Activated CD4-positive, alpha-beta T cell treated with anti-CD3 and anti-CD28 coated beads for 36 hours (primary cell): ENCODE measurements at regions not wholly inside any gene's neighbourhood (a gene's known extent, or its start where the extent isn't known, plus 50 kb on each side); places are given as distances from the start of the nearest gene placed in this dataset.
"Not testable (repeated sequence)": the region's sequence is repeated elsewhere in the genome, so short reads cannot be mapped to it uniquely, and the experiment has no call there.

Experiments used
- ATAC-seq: fragments of 200-7000 bp; cut with Tn5 transposase; one replicate; pipeline ENCODE4 v1.10.0; 2021; ENCODE audit warnings: mild to moderate bottlenecking, moderate library complexity
- CTCF ChIA-PET: fragments of 350-600 bp; sonication (Branson Sonifier 250); formaldehyde crosslinking; loops from one replicate; lab custom pipeline; 2021; ENCODE audit warnings: antibody characterized with exemption; lab: Charles Lee
- POLR2A ChIA-PET: fragments of 350-600 bp; sonication (Branson Sonifier 250); formaldehyde crosslinking; loops from one replicate; lab custom pipeline; 2021; ENCODE audit warnings: antibody characterized with exemption, inconsistent platforms; lab: Charles Lee
- DNase-seq: peaks from one replicate; pipeline ENCODE4 v3.0.0-alpha.2; 2020
- H3K27ac Mint-ChIP-seq: one replicate; pipeline ENCODE4 v1.8.0; 2021; ENCODE audit warnings: mixed read lengths
- H3K27me3 Mint-ChIP-seq: one replicate; pipeline ENCODE4 v1.8.0; 2021; ENCODE audit warnings: mixed read lengths
- H3K36me3 Mint-ChIP-seq: one replicate; pipeline ENCODE4 v1.8.0; 2021; ENCODE audit warnings: low read depth, mixed read lengths
- H3K4me1 Mint-ChIP-seq: one replicate; pipeline ENCODE4 v1.8.0; 2021; ENCODE audit warnings: mixed read lengths
- H3K4me3 Mint-ChIP-seq: one replicate; pipeline ENCODE4 v1.8.0; 2021; ENCODE audit warnings: mild to moderate bottlenecking, moderate library complexity, mixed read lengths
- H3K9me3 Mint-ChIP-seq: one replicate; pipeline ENCODE4 v1.8.0; 2021; ENCODE audit warnings: low read depth, mixed read lengths
- intact Hi-C, 2 experiments: fragments of 100-400 bp; cut with DNase I in 1 of 2; cut with micrococcal nuclease in 1 of 2; formaldehyde crosslinking; loops; one replicate each; pipeline versions ENCODE4 v1.14.2 to v1.15.1; 2022 to 2024; cut with DNase I, micrococcal nuclease

DNA sequence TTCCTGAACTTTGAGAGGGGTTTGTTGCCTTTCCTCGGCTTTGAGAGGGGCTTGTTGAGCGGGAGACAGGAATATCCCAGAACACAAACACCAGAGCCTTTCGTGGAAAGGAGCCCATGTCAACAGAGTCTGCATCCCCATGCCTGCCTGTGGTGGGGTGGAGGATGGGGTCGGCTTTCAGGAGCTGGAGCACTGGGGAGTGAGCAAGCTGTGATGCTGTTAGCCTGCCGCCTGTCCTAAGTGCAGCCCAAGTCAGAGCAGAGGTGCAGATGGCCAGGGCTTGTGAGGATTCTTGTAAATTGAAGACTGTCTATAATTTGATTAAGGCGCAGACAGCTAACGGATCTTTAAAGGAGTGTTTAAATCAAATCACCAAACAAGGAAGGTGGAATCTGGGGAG, 103.3 kb upstream of the ANK2 start:
- ChIA-PET POLR2A (no interaction called here), CTCF (interaction anchor here (0.5 to 2.4 kb wide), 4 partner anchors 8 to 435 kb away, joined by 3 to 13 read pairs (median 5); no protein-coding TSS in a partner anchor)
- DNase-seq (no peak), ATAC-seq (no peak)
- Mint-ChIP-seq H3K4me3 (no peak overlapping the region), H3K27me3 (peaks cover 10% of the 10 kb centered on the region), H3K27ac (no peak overlapping the region), H3K36me3 (no peaks in the 10 kb centered on the region), H3K4me1 (no peaks in the 10 kb centered on the region), H3K9me3 (no peaks in the 10 kb centered on the region)
- intact Hi-C loops, result no loop called here

DNA sequence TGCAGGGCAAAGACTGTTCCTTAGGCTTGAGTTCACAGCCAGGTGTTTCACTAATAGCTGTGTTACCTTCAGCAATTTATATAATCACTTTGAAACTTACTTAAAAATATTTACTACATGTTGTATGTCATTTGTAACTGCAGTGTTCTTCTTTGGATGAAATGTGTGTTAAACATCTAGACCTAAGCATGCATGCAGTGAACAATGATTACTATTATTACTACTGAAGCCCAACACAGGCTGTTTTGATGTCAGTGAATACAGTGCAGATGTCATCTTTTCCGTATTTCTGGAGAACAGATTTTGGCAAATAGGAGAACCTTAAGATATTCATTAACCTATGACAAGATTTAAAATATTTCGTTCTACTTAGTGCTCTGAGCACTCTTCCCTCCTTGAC, 101.8 kb upstream of the ANK2 start:
- Mint-ChIP-seq H3K36me3 (no peaks in the 10 kb centered on the region), H3K27me3 (peaks cover 14% of the 10 kb centered on the region), H3K27ac (no peak overlapping the region), H3K9me3 (no peaks in the 10 kb centered on the region), H3K4me1 (no peaks in the 10 kb centered on the region), H3K4me3 (no peak overlapping the region)
- ATAC-seq, result no peak
- intact Hi-C loops, result no loop called here
- POLR2A ChIA-PET, result no interaction called here
- DNase-seq, result no peak
- CTCF ChIA-PET, result interaction anchor here (1.5 to 2.4 kb wide), 2 partner anchors 9 to 24 kb away, joined by 5 to 13 read pairs; no protein-coding TSS in a partner anchor

DNA sequence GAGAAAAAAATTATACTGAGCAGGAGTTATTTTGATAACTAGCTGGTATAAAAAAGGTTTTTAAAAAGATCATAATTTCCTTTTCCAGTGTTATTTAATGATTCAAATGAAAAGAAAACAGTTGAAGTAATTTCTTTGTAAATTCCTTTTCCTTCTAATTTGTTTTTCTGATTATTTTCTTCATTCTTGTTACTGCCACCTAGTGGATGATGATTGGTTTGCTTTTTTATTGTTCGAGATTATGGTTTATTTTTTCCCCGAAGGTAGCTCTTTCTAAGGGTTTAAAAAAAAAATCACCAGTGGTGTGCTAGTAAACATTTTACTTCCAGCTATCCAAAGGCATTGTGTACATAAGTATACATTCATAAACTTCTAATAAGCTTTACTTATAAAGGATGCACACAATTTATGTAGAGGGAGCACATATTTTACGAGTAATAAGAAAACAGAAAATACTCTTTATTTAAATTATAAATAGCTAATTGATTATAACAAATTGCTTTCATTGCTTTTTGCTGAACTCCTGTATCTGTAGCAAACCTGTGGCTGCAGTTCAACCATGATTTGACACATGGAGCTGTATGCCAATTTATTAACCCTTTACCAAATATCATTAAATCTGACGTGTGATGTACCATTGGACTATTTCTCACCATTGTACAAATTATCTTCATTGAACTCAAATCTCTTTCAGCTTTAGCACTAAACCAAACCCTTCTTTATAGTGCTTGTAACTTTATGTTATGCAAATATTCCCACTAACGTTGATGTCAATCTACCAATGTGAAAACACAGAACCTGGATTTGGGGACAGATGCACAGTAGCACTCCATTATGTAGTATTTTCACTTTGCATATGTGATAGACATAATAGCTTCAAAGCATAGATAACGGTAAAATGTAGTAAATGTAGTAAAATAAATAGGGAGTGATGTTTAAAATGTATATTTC, 97.8 kb upstream of the ANK2 start:
- no peak overlapping the region for H3K4me3 Mint-ChIP-seq
- ChIA-PET POLR2A (interaction anchor here (0.7 kb wide), 1 partner anchor 314 kb away, joined by 3 read pairs; no protein-coding TSS in a partner anchor), CTCF (interaction anchor here (0.6 to 3.2 kb wide), 18 partner anchors 9 to 899 kb away, joined by 3 to 20 read pairs (median 3); no protein-coding TSS in a partner anchor)
- H3K27me3 Mint-ChIP-seq, result peaks cover 12% of the 10 kb centered on the region
- H3K9me3 Mint-ChIP-seq, result no peaks in the 10 kb centered on the region
- no peaks in the 10 kb centered on the region for H3K36me3 Mint-ChIP-seq
- no peaks in the 10 kb centered on the region for H3K4me1 Mint-ChIP-seq
- no peak overlapping the region for H3K27ac Mint-ChIP-seq
- ATAC-seq (no peak), DNase-seq (no peak)
- intact Hi-C loops, result no loop called here

DNA sequence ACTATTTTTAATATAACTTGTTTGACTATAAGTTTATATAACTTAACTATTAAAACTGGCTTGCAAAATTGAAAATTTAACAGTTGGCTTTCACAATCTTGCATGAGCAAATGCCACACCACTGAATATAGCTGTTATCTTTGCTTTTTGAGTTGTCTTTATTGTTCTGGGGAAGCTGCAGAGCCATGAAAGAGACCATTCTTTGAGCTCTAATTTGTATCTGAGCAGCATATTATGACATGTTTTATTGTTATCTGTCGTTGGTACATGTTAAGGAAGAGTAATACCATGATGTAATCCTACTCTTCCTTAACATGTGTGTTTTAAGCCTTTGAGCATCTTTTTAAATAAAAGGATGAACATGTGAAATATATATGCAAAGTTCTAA, 97.1 kb upstream of the ANK2 start:
- no peak overlapping the region for H3K4me3 Mint-ChIP-seq
- H3K27ac Mint-ChIP-seq, result no peak overlapping the region
- CTCF ChIA-PET, result interaction anchor here (0.8 to 3.2 kb wide), 10 partner anchors 10 to 402 kb away, joined by 3 to 20 read pairs (median 4); no protein-coding TSS in a partner anchor
- ATAC-seq, result no peak
- no peaks in the 10 kb centered on the region for H3K36me3 Mint-ChIP-seq
- intact Hi-C loops, result no loop called here
- no peaks in the 10 kb centered on the region for H3K4me1 Mint-ChIP-seq
- no peak for DNase-seq
- no peaks in the 10 kb centered on the region for H3K9me3 Mint-ChIP-seq
- H3K27me3 Mint-ChIP-seq, result peaks cover 12% of the 10 kb centered on the region
- POLR2A ChIA-PET, result no interaction called here

DNA sequence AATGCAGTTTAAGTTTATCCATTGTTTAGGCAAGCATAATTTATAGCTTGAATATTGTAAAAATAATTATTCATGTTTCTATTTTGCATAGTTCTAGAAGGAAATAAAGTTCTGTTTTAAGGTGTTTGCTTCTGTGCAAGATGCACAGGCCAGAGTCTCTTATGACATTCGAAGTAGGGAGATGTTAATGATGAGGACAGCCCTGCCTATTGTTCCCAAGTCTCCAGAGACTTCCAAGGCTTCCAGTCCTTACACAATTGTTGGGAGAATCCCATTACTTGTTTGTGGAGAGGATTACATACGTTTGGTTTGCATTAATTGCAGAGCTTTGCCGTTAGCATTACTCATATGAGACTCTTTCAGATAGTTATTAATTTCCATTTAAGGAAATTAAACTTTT, 96.2 kb upstream of the ANK2 start:
- intact Hi-C loops, result no loop called here
- ATAC-seq, result no peak

DNA sequence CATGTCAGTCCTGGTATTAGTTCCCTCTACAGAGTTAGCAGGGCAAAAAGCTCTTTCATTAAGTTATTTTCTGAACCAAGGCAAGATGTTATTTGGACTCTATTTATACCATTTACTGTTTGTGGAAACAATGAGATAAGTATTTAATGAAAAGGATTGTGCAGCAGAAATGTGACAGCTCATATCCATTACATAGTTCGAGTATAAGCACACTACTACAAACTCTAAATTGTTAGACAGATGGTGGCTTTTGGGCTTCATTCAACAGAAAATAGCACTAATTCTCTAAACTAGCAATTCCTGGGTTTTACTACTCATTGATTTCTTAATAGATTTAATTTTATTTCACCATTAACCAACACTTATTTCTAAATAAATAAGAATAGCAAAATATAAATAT, 95.2 kb upstream of the ANK2 start:
- Mint-ChIP-seq H3K4me1 (no peaks in the 10 kb centered on the region), H3K9me3 (no peaks in the 10 kb centered on the region), H3K27me3 (peaks cover 10% of the 10 kb centered on the region), H3K27ac (no peak overlapping the region), H3K4me3 (no peak overlapping the region), H3K36me3 (no peaks in the 10 kb centered on the region)
- no peak for DNase-seq
- ChIA-PET CTCF (interaction anchor here (1.4 kb wide), 1 partner anchor 192 kb away, joined by 3 read pairs; no protein-coding TSS in a partner anchor), POLR2A (no interaction called here)
- intact Hi-C loops, result no loop called here
- no peak for ATAC-seq

More for the DNA sequence above, 96.2 kb upstream of the ANK2 start:
- Mint-ChIP-seq H3K36me3 (no peaks in the 10 kb centered on the region), H3K4me3 (no peak overlapping the region), H3K4me1 (no peaks in the 10 kb centered on the region), H3K27me3 (peaks cover 10% of the 10 kb centered on the region), H3K27ac (no peak overlapping the region), H3K9me3 (no peaks in the 10 kb centered on the region)
- POLR2A ChIA-PET, result no interaction called here
- DNase-seq, result no peak
- CTCF ChIA-PET, result interaction anchor here (3.2 kb wide), 1 partner anchor 11 kb away, joined by 20 read pairs; no protein-coding TSS in a partner anchor

DNA sequence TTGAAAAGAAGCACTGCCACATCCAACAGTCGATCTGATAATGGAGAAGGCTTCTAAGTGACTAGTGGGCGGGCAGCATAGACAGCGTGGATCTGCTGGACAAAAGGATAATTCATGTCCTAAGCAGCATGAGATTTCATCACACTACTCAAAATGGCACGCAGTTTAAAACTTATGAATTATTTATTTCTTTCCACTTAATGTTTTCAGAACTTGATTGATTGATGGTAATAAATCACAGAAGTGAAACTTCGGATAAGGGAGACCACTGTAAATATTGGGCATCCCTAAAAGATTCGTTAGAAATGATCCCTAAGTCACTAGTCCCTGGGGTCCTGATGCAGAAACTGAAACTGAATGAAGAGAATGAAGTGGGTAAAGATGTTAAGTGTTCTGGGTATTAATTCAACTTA, 93.0 kb upstream of the ANK2 start:
- Mint-ChIP-seq H3K27me3 (peaks cover 5% of the 10 kb centered on the region), H3K4me3 (no peak overlapping the region), H3K36me3 (no peaks in the 10 kb centered on the region), H3K4me1 (no peaks in the 10 kb centered on the region), H3K27ac (no peak overlapping the region), H3K9me3 (no peaks in the 10 kb centered on the region)
- intact Hi-C loops, result no loop called here
- POLR2A ChIA-PET, result no interaction called here
- CTCF ChIA-PET, result no interaction called here
- no peak for DNase-seq
- ATAC-seq, result no peak

DNA sequence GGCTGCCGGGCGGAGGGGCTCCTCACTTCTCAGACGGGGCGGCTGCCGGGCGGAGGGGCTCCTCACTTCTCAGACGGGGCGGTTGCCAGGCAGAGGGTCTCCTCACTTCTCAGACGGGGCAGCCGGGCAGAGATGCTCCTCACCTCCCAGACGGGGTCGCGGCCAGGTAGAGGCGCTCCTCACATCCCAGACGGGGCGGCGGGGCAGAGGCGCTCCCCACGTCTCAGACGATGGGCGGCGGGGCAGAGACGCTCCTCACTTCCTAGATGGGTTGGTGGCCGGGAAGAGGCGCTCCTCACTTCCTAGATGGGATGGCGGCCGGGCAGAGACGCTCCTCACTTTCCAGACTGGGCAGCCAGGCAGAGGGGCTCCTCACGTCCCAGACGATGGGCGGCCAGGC, 91.7 kb upstream of the ANK2 start:
- DNase-seq, H3K27ac Mint-ChIP-seq, H3K9me3 Mint-ChIP-seq, POLR2A ChIA-PET, H3K4me1 Mint-ChIP-seq, H3K27me3 Mint-ChIP-seq, H3K36me3 Mint-ChIP-seq, ATAC-seq, CTCF ChIA-PET, H3K4me3 Mint-ChIP-seq, intact Hi-C loops: not testable (repeated sequence)

DNA sequence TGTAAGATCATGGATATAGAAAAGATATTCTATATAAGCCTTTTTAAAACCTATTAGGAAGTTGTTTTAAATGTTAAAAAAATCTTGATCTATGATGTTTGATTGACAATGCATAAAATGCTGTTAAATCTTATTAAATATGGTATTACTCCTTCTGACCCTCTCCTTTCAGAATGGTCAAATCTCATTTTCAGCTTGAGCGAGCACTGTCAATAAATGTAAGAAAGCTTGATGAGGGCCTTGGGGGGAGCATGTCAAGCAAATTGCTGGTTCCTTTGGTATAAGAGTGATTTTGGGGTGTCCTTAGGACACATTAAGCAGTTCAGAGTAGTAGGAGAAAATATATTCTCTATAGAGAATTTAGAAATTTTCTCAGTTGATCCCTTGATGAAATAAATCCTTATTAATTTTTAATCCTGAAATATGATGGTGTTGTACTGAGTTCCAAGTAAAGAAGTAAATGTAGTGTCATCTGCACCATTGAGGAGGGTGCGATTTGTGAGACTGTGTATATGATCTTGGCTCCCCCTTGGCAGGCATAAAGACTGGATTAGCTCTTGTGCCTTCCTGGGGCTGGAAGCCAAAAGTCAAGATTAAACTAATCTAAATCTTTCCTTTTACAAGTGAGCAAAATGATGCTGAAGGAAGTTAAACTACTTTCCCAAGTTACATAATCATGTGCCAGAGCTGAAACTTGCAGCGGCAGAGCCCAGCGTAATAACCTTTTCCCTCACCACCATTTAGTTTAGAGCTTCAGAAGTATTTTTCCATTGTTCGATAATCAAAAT, 82.6 kb upstream of the ANK2 start:
- intact Hi-C loops, result no loop called here
- ChIA-PET POLR2A (no interaction called here), CTCF (no interaction called here)
- peaks cover 4% of the 10 kb centered on the region for H3K9me3 Mint-ChIP-seq
- no peaks in the 10 kb centered on the region for H3K36me3 Mint-ChIP-seq
- no peak overlapping the region for H3K27ac Mint-ChIP-seq
- H3K27me3 Mint-ChIP-seq, result peaks cover 4% of the 10 kb centered on the region
- no peak for DNase-seq
- H3K4me1 Mint-ChIP-seq, result no peaks in the 10 kb centered on the region
- no peak overlapping the region for H3K4me3 Mint-ChIP-seq
- ATAC-seq, result no peak

DNA sequence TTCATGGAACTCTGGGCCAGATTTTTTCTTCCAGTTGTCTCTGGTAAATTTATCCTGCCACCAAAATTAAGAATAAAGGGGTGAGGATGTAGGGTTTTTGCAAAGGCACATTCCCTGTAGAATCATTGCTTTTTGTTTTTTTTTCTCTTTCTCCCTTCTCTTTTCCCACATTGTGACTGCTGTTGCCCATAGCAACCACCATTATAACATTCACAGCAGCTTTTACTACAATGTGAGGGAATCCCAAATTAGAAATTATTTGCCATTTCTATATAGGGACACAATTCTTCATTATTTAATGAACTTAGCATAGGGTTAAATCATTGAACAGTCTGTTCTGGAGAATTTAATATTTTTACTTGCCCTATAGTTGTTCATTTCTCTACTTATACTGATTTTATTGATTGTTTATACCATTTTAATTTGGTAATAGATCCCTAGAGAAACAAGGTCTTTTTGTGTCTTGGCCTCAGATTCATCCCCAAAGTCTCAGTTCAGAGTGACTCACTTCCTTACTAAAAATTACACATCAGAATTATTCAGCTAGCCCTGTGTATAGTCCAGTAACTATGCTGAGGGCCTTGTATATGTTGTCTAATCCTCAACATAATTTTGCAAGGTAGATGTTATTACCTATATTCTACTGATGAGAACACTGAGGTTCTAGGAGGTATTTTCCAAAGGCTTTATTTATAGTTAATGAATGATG, 80.8 kb upstream of the ANK2 start:
- DNase-seq (no peak), ATAC-seq (no peak)
- ChIA-PET CTCF (no interaction called here), POLR2A (no interaction called here)
- Mint-ChIP-seq H3K9me3 (peaks cover 4% of the 10 kb centered on the region), H3K27me3 (peaks cover 4% of the 10 kb centered on the region), H3K36me3 (no peaks in the 10 kb centered on the region), H3K4me3 (no peak overlapping the region), H3K4me1 (no peaks in the 10 kb centered on the region), H3K27ac (no peak overlapping the region)
- intact Hi-C loops, result no loop called here

DNA sequence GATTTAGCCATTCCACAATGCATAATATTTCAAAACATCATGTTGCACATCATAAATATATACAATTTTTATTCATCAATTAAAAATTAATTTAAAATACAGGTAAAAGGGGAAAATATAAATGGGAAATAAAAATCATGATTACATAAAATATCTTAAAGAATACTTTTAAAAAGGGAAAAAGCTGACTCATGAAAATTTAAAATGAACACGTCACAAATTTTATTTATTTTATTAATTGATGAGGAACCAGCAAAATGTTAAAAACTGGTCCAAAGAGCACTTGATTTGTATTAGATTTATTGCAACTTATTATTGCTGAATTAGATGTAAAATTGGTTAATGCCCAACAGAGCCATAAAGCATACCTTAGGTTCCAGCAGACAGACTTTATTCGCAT, 78.5 kb upstream of the ANK2 start:
- intact Hi-C loops, result no loop called here
- no peak overlapping the region for H3K27ac Mint-ChIP-seq
- no peaks in the 10 kb centered on the region for H3K9me3 Mint-ChIP-seq
- no peaks in the 10 kb centered on the region for H3K4me1 Mint-ChIP-seq
- DNase-seq (no peak), ATAC-seq (no peak)
- no peak overlapping the region for H3K4me3 Mint-ChIP-seq
- ChIA-PET POLR2A (no interaction called here), CTCF (no interaction called here)
- H3K36me3 Mint-ChIP-seq, result no peaks in the 10 kb centered on the region
- H3K27me3 Mint-ChIP-seq, result peaks cover 4% of the 10 kb centered on the region
